GM21576 (cell line): ENCODE measurements at regions not wholly inside any gene's neighbourhood (a gene's known extent, or its start where the extent isn't known, plus 50 kb on each side); places are given as distances from the start of the nearest gene placed in this dataset.

Experiments used
- ATAC-seq: cut with Tn5 transposase; IDR thresholded peaks from one replicate; pipeline ENCODE4 v1.9.1; 2021; ENCODE audit warnings: mild to moderate bottlenecking, moderate library complexity; ENCODE audit not compliant: unreplicated experiment

GRCh38 chr4:129394635-129395034, 298.7 kb downstream of the C4orf33 start:
- ATAC-seq, result no peak

DNA sequence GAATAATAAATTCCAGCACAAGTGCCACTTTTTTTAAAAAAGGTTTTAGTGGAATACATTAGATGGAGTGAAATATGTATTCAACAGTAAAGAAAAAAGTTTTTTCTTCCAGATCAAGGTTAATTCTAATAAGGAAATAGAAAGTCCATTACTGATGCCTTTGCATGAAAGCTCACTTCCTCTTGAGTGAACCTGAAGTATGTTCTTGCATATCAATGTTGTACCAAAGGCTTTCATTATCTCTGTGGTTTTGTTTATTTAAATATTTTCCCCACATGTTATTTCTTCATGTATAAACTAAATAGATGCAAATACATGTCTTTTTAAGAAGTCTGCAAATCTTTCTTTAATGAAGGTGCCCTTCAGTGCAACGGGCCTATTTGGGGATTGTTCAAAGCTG, 307.9 kb downstream of the C4orf33 start:
- no peak for ATAC-seq

DNA sequence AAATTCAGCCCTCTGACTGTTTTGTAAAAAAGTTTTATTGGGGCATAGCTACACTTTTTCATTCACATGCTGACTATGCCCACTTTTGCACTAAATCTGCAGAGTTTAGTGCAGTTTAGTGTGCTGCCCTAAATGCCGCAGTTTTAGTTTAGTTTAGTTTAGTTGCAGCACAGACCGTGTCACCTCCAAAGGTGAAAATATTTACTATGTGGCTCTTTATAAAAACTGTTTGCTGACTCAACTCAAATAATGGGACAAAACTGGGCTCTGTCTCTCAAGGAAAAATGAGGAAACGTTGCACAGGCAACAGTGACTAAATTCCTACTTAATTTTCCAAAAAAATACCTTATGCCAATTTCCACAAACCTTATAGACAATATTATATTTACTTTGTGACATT, 314.2 kb downstream of the C4orf33 start:
- no peak for ATAC-seq

DNA sequence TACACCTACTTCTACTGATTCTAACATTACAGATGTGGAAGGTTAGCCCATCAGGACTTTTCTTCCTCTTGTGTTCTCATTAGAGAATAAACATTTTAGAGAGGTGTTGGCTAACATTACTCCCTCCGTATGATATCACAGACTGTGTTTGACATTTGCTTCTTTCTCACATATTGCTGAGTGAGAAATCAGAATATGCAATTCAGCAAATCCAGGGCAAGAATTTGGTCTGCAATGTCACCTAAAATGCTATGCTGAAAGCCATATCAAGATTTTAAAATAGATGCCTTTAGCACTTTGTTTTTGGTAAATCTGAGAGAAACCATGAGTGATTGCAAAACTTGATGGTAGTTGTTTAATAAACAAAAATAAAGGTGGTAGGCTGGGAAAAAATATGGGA, 319.1 kb downstream of the C4orf33 start:
- no peak for ATAC-seq

GRCh38 chr4:129420637-129421036, 324.7 kb downstream of the C4orf33 start:
- ATAC-seq, result no peak

- no peak for ATAC-seq
These were observed 326.3 kb downstream of the C4orf33 start for GRCh38 chr4:129422277-129422676.

GRCh38 chr4:129428454-129428853, 332.5 kb downstream of the C4orf33 start:
- ATAC-seq, result no peak

GRCh38 chr4:129429581-129430320, 333.8 kb downstream of the C4orf33 start:
- ATAC-seq, result no peak

DNA sequence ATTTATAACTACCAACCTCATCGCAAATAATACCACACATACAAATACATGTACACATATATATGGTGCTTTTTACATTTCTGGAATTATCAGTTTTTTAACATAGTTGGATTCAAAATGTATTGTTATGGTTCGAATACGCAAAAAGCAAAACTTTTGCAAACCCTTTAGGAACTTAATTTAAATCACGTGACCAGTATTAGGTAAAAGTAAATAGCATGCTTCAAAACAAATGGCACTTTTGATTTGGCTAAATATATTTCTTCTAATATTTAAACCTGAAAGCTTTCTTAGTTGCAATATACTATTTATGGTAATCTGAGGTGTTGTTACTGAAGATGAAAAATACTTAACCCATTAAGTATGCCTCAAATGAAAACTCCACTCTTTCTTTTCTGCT, 341.4 kb downstream of the C4orf33 start:
- ATAC-seq, result no peak

GRCh38 chr4:129438456-129438981, 342.6 kb downstream of the C4orf33 start:
- ATAC-seq, result no peak

DNA sequence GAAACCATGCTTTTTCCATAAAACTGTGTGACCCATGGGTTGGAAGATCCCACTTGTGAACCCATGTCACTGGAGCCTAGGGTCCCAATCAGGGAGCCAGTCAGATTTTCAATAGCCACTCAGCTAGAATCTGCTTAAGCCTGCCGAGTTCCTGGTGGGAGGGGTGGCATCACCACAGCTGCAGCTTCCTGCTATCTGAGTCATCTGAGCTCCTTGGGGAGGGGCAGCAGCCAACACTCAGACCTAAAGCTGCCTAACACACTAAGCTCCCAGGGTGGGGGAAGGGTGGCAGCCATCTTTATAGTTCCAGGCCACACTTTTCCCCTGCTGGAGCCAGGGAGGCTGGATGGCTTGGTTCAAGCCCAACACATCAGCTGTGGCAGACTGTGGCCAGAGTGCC, 350.1 kb downstream of the C4orf33 start:
- ATAC-seq, result no peak

DNA sequence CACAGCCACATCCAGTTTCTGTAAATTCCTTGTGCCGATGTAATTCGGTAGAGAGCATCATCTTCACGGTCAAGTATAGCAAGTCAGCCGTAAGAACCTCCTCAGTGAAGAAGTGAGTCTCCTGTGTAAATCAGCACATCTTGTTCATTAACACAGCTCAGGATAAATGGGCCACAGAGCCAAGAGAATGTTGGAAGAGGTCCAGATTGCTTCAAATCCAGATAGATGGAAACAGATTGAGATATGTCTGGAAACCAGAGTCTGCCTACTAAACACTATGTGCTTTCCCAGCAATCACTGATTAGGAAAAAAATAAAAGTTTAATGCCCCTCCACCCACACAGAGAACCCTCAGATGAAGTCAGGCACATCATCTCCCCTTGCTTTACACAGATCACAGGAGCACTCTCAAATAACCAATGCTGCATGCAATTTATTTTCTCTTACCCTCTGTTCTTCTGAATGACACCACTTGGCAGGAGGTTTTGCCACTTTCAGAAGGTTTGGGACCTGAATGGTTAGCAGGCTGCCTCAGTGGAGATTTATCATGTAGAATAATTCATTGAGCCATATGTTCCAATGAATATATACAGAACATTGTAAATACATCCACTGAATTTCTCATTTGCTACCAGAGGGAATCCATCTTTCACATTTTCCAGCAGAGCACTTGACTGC, 357.7 kb downstream of the C4orf33 start:
- ATAC-seq, result no peak

- no peak for ATAC-seq
These were observed 359.5 kb downstream of the C4orf33 start for GRCh38 chr4:129455482-129455881.

DNA sequence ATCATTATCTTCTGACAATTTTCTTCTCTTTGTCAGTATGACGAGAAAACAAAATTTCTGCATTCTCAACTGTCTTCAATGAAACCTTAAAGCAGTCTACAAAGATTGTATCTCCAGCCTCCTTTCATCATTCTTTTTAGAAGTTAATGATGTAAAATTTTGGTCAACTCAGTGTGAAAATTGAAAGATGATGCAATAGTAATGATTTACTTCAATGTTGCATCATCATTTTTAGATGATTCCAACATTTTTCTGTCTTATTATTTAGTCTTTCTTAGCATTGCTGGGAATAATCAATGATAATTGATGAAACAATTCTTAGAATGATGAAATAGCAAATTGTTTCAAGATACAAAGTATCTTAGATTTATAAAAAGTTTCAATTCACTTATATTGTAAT, 372.7 kb downstream of the C4orf33 start:
- no peak for ATAC-seq

DNA sequence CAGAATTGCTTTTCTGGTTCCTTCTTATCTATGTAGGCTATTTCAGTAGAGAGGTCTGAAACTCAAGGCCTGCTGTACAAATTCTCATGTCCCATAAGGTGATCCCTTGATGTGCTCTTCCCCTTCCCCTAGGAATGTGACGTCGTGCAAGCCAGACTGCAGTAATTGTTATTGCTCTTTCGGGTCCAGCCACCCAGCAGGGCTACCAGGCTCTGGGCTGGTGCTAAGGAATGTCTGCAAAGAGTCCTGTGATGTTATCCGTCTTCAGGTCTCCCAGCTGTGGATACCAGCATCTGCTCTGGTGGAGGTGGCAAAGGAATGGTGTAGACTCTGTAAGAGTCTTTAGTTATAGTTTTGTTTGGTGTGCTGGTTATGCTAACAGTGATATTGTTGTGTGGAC, 378.7 kb downstream of the C4orf33 start:
- ATAC-seq, result no peak

- ATAC-seq, result no peak
These were observed 385.2 kb downstream of the C4orf33 start for GRCh38 chr4:129481107-129481506.

DNA sequence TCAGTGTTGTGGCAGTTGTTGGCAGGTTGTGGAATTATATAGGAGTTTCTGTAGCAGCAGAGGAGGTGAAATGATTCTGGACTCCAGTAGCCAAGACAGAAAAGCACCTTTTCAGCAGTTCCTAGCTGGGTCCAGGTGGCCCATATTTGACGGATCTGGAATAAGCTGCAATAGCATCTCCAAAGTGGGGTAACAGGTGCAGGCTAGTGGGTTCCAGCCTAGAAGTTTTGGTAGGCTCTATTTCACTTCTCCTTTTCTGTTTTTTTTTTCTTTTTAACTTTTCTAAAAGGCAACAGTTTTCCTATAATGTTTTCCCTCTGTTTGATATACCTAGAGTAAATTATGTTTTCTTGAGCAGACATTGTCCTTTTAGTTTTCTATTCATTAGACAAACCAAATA, 392.5 kb downstream of the C4orf33 start:
- ATAC-seq, result no peak

DNA sequence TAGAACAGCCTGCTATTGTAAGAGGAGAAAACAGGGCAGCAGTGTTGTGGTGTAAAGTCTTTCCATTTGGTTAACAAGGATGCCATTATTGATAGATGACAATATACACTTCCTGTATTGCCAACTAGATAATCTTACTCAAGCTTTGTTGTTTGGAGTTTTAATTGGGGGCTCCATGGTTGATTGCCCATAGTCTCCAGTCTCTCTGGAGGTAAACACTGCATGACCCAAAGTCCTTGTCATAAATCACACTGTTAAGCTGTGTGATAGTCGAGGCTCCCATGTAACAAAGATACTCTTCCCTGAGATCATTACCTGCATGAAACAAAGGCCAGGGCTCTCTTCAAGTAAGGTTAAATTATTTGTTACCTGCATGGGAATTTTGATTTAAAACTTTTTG, 394.6 kb downstream of the C4orf33 start:
- no peak for ATAC-seq

DNA sequence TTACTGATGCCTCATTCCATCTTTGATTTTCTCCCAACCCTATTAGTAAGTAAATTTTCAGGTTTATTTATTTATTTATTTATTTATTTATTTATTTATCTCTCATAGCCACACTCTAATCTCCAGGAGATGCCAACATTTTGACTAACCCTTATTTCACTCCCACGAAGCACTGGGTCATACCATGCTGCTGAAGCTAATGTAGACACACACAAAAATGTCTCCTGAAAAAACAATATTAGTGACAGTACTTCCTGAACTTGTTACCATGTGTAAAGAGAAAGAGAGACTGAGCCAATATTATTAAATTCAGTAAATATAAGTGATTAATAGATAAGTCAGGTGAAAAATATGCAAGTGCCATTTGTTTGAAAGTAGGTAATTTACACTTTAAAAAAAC, 402.7 kb downstream of the C4orf33 start:
- ATAC-seq, result no peak

- no peak for ATAC-seq
These were observed 418.9 kb downstream of the C4orf33 start for GRCh38 chr4:129514852-129515251.

DNA sequence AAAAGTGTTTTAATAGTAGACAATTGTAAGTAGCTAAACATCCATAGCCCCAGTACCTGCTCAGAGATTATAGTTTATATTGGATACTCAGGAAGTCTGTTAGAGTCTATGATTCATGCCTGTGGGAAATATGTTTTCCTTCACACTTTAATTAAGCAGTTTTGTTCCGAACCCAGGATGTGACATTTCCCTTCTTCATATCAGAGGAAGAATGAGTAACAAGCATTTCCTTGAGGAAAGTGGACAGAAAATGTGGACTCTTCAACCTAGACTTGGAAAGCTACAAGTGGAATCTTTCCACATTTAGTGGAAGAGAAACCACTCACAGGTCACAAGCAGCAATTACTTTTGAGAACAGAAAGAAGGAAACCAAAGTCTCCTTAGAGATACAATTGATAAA, 419.4 kb downstream of the C4orf33 start:
- ATAC-seq, result no peak

- no peak for ATAC-seq
These were observed 430.9 kb downstream of the C4orf33 start for GRCh38 chr4:129526812-129527211.
